A673 (cell line): ENCODE measurements at regions not wholly inside any gene's neighbourhood (a gene's known extent, or its start where the extent isn't known, plus 50 kb on each side); places are given as distances from the start of the nearest gene placed in this dataset.

ENCODE experiments used
- BruUV-seq: library from RNA; stranded (reverse); fragments of 400-500 nt; replicated peaks from 2 replicates; lab custom pipeline; 2021; lab: Mats Ljungman, UMichigan
- CTCF ChIA-PET: fragments of 300-600 bp; sonication (Branson Sonifier 250); formaldehyde crosslinking; loops from one replicate; lab custom pipeline; 2022; ENCODE audit warnings: antibody characterized with exemption; lab: Charles Lee
- POLR2A ChIA-PET: fragments of 300-600 bp; sonication (Branson Sonifier 250); formaldehyde crosslinking; loops from one replicate; lab custom pipeline; 2022; ENCODE audit warnings: antibody characterized with exemption; ENCODE audit not compliant: low non-redundant PET; lab: Charles Lee
- DNase-seq: peaks from one replicate; pipeline ENCODE4 v3.0.0-alpha.2; 2015; ENCODE audit warnings: low spot score
- H3K27ac ChIP-seq: fragments of 200-600 bp; sonication (generic); 2 replicates; pipeline ENCODE4 v1.5.1; 2016; ENCODE audit warnings: mixed run types, low read depth, mild to moderate bottlenecking, mixed read lengths, antibody characterized with exemption, low read length; ENCODE audit not compliant: poor library complexity, severe bottlenecking
- H3K27me3 ChIP-seq: fragments of 200-600 bp; sonication (generic); replicated peaks from 2 replicates; pipeline ENCODE4 v1.6.1; 2017; ENCODE audit warnings: mixed run types, low read depth, mild to moderate bottlenecking, mixed read lengths, antibody characterized with exemption, low read length; ENCODE audit not compliant: insufficient read depth, poor library complexity
- H3K36me3 ChIP-seq: fragments of 200-600 bp; sonication (generic); 2 replicates; pipeline ENCODE4 v1.6.1; 2016; ENCODE audit warnings: mixed run types, mild to moderate bottlenecking, mixed read lengths, antibody characterized with exemption, low read length; ENCODE audit not compliant: insufficient read depth, poor library complexity, severe bottlenecking
- H3K4me1 ChIP-seq: fragments of 200-600 bp; sonication (generic); 2 replicates; pipeline ENCODE4 v1.6.1; 2017; ENCODE audit warnings: mixed run types, mild to moderate bottlenecking, mixed read lengths, antibody characterized with exemption, low read length; ENCODE audit not compliant: insufficient read depth, poor library complexity, severe bottlenecking
- H3K4me3 ChIP-seq: fragments of 200-600 bp; sonication (generic); 2 replicates; pipeline ENCODE4 v1.5.1; 2016; ENCODE audit warnings: low read depth, mixed run types, mild to moderate bottlenecking, mixed read lengths, low read length; ENCODE audit not compliant: poor library complexity, severe bottlenecking
- H3K9me3 ChIP-seq: fragments of 200-600 bp; sonication (generic); 2 replicates; pipeline ENCODE4 v1.6.1; 2016; ENCODE audit warnings: mixed run types, low read depth, mild to moderate bottlenecking, mixed read lengths, antibody characterized with exemption, low read length; ENCODE audit not compliant: poor library complexity, severe bottlenecking
- CTCF ChIP-seq: fragments of 300-800, 200-600 bp; sonication (generic); conservative IDR thresholded peaks from 2 replicates; pipeline ENCODE4 v1.5.1; 2017; ENCODE audit warnings: low read depth, mild to moderate bottlenecking, antibody characterized with exemption, low read length, moderate library complexity, mixed read lengths
- EZH2 ChIP-seq: fragments of 200-600 bp; sonication (generic); IDR thresholded peaks from 2 replicates; pipeline ENCODE4 v1.6.1; 2017; ENCODE audit warnings: borderline replicate concordance, low read depth, mild to moderate bottlenecking, mixed read lengths, antibody characterized with exemption, low read length; ENCODE audit not compliant: poor library complexity, severe bottlenecking
- intact Hi-C: fragments of 100-400 bp; cut with micrococcal nuclease; formaldehyde crosslinking; loops from one replicate; pipeline ENCODE4 v1.10.0; 2022; ENCODE audit not compliant: unreplicated experiment

DNA sequence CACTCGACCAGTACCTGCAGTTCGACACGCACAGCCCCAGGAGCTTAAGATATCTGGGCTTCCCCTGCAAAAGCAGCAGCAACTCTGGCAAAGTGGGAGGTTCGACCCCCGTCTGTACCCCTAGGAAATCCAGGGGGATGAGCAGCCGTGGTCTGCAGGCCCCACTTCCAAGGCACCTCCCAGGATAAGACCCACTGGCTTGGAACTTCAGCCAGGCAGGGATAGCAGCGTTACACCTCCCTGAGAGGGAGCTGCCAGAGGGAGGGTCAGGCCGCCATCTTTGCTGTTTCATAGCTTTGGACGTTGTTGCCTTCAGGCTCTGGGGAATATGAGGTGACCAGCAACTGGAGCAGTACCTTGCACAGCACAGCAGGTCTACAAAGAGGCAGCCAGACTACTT, 351.1 kb downstream of the SOX11 start:
- Histone ChIP-seq H3K27me3 (no peaks in the 10 kb centered on the region), H3K36me3 (no peaks in the 10 kb centered on the region), H3K4me3 (no peak overlapping the region), H3K27ac (no peak overlapping the region), H3K4me1 (no peaks in the 10 kb centered on the region), H3K9me3 (no peaks in the 10 kb centered on the region)
- intact Hi-C loops = no loop called here
- ChIA-PET POLR2A (no interaction called here), CTCF (no interaction called here)
- no peak for TF ChIP-seq CTCF
- no peak for TF ChIP-seq EZH2
- DNase-seq = no peak
- BruUV-seq = no TSS peak

- H3K4me1 ChIP-seq = no peaks in the 10 kb centered on the region
- H3K27me3 ChIP-seq = no peaks in the 10 kb centered on the region
- no peaks in the 10 kb centered on the region for H3K36me3 ChIP-seq
- TF ChIP-seq EZH2 = no peak
- no peak for TF ChIP-seq CTCF
- DNase-seq = no peak
- intact Hi-C loops = no loop called here
- ChIA-PET POLR2A (interaction anchor here (0.6 kb wide), 1 partner anchor 26 kb away, joined by 3 read pairs; no protein-coding TSS in a partner anchor), CTCF (no interaction called here)
- BruUV-seq = no TSS peak
- H3K4me3 ChIP-seq = no peak overlapping the region
- no peaks in the 10 kb centered on the region for H3K9me3 ChIP-seq
- H3K27ac ChIP-seq = no peak overlapping the region
These were observed 360.5 kb downstream of the SOX11 start for GRCh38 chr2:6052649-6053048.

DNA sequence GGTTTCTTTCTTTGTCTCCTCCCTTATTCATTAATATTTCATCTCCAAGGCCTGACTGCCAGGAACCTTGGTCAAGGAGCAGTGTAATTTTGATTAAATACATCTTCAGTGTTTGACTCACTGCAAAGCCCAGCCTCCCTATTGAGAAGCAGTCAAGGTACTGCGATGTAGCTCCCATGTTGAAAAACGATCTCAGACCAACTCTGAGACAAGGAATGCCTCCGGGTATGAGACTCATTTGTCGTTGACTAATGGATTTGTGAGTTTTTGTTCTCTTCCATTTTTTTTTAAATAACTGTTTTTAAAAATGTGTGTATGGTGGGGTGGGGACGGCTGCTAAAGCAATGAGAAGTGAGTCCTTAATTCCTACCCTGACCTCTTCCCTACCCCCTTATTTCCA, 361.6 kb downstream of the SOX11 start:
- ChIA-PET POLR2A (no interaction called here), CTCF (no interaction called here)
- DNase-seq = no peak
- Histone ChIP-seq H3K9me3 (no peaks in the 10 kb centered on the region), H3K36me3 (no peaks in the 10 kb centered on the region), H3K4me1 (no peaks in the 10 kb centered on the region), H3K4me3 (no peak overlapping the region), H3K27ac (no peak overlapping the region), H3K27me3 (no peaks in the 10 kb centered on the region)
- intact Hi-C loops = no loop called here
- TF ChIP-seq CTCF = no peak
- no peak for TF ChIP-seq EZH2
- BruUV-seq = no TSS peak
